ENCODE measurements at regions not wholly inside any gene's neighbourhood (a gene's known extent, or its start where the extent isn't known, plus 50 kb on each side); places are given as distances from the start of the nearest gene placed in this dataset.
"Not testable (repeated sequence)": the region's sequence is repeated elsewhere in the genome, so short reads cannot be mapped to it uniquely, and the experiment has no call there.

DNA sequence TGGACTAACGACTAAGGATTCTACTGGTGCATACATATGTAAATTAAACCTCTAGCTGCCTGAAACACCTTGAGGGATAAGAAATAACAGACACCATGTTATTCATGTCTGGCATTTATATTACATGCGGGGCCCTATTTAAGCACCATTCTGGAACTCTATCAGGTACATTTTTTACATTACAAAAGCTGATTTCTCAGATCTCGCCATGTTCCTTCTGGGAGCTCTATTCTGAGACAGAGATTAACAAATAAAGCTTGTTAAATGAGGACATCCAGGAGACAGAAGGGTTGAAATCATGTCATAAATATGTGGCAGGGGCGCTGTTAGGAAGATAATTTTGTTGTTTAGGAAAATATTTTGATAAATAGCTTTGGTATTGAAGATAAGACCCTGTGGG is 93.4 kb upstream of the SLIT3 start:
- no peak for ATAC-seq (replicated peaks)
- Mint-ChIP-seq H3K27me3 (peaks cover 13 to 17% of the 10 kb centered on the region in 2 donors), H3K4me3 (no peak overlapping the region), H3K9me3 (peaks cover 2 to 6% of the 10 kb centered on the region in 2 donors), H3K27ac (no peak overlapping the region), H3K36me3 (ENCODE audit: insufficient read depth) (no peaks in the 10 kb centered on the region), H3K4me1 (ENCODE audit: low read depth in 2 of 2) (no peaks in the 10 kb centered on the region)
- DNase-seq: no peak

DNA sequence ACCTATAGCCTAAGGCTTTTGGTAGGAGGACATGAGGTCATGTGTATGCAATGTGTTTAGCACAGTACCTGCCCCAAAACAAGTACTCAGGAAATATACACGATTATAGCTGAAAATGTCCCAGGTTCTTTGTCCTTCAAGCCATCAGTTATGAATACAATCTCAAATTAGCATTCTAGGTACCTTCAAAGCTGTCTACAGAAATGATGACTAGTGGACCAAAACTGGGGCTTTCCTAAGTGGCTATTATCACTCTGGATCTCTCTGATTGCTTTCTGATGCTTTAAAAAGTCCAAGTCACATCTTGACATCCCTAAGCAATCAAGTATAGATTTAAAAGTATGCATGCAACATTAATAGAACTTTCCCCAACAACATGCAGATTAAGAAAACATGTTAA is 93.0 kb upstream of the SLIT3 start:
- no peak for DNase-seq
- Mint-ChIP-seq H3K4me1 (ENCODE audit: low read depth in 2 of 2) (no peaks in the 10 kb centered on the region), H3K27me3 (peaks cover 13 to 17% of the 10 kb centered on the region in 2 donors), H3K4me3 (no peak overlapping the region), H3K27ac (no peak overlapping the region), H3K36me3 (ENCODE audit: insufficient read depth) (no peaks in the 10 kb centered on the region), H3K9me3 (peaks cover 2 to 6% of the 10 kb centered on the region in 2 donors)
- ATAC-seq (replicated peaks): no peak

DNA sequence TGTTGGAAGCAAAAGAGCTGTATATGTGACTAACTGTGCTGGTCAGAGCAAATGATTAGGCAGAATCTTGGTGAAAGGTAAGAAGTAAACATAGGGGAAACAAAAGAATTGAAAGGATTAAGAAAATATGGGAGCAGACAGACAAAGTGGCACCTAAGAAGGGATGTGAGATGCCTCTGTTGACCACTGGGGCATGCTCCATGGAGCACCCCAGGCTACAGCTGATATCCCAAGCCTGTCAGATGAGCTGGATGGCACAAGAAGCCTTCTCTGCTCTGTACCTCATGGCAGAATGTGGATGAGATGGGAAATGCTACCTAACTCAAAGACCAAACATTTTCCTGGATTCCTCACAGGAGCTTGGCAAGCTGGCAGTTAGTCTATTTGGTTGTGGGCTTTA is 89.3 kb upstream of the SLIT3 start:
- Mint-ChIP-seq H3K4me1 (ENCODE audit: low read depth in 2 of 2) (no peaks in the 10 kb centered on the region), H3K27ac (no peak overlapping the region), H3K36me3 (ENCODE audit: insufficient read depth) (no peaks in the 10 kb centered on the region), H3K9me3 (no peaks in the 10 kb centered on the region), H3K27me3 (peaks cover 9 to 13% of the 10 kb centered on the region in 2 donors), H3K4me3 (no peak overlapping the region)
- ATAC-seq (replicated peaks): no peak
- no peak for DNase-seq

DNA sequence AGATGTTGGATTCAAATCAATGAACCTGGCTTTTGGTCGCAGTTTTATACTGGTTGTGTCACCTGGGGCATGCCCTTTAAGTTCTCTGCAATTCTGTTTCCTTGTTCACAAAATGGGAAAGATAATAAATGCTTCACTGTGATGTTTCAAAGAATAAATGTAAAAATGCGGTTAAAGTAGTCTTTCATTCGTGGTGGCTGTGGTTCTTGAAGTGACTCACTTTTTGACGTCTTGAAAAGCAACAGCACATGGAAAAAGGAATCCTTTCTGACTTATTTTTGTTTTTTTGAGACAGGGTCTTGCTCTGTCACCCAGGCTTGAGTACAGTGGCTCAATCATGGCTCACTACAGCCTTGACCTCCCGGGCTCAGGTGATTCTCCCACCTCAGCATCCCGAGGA is 88.4 kb upstream of the SLIT3 start:
- ATAC-seq (replicated peaks): no peak
- Mint-ChIP-seq H3K36me3 (ENCODE audit: insufficient read depth) (no peaks in the 10 kb centered on the region), H3K27me3 (peaks cover 9 to 13% of the 10 kb centered on the region in 2 donors), H3K27ac (no peak overlapping the region), H3K4me3 (no peak overlapping the region), H3K4me1 (ENCODE audit: low read depth in 2 of 2) (no peaks in the 10 kb centered on the region), H3K9me3 (no peaks in the 10 kb centered on the region)
- no peak for DNase-seq

DNA sequence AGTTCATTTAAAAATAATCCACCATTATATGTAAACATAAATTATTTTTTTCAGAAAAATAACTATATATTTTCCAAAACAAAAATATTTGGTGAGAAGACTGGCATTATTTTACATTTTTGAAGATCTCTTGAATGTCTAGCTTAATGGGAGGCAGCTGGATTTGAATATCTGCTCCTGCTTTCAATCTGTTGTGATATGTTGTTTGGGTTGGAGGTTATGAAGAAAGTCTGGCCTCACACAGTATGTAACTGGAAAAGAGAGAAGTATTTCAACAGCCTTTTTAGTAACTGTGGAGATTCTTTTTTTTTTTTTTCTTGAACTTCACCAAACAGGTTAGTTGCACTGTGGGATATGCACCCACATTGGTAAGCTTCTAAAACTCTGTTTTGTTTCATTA is 84.7 kb upstream of the SLIT3 start:
- no peak overlapping the region for H3K27ac Mint-ChIP-seq
- H3K4me1 Mint-ChIP-seq (ENCODE audit: low read depth in 2 of 2): no peaks in the 10 kb centered on the region
- H3K4me3 Mint-ChIP-seq: no peak overlapping the region
- DNase-seq: no peak
- H3K36me3 Mint-ChIP-seq (ENCODE audit: insufficient read depth): no peaks in the 10 kb centered on the region
- peaks cover 0 to 1% of the 10 kb centered on the region in 2 donors for H3K9me3 Mint-ChIP-seq
- H3K27me3 Mint-ChIP-seq: peaks cover 0 to 6% of the 10 kb centered on the region in 2 donors
- ATAC-seq (replicated peaks): no peak

DNA sequence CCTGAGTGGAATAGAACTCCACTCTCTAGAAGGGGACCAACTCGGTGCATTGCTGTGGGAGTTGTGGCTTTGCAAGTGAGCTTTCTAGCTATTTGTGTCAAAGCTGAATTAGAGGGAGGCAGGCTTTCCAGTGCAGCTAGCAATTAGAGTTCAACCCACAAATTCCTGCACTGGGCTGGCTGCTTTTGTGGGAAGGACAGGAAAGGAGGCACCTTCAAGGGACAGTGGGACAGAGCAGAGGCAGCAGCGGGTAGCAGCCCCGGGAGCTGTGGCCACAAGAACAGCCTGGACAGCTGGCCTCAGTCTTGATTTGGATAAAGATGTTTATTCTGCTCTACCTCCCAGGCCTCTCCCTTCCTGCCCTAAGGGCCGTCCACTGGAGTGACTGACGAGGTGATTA is 83.7 kb upstream of the SLIT3 start:
- ATAC-seq (replicated peaks) (no peak), DNase-seq (no peak)
- Mint-ChIP-seq H3K4me1 (ENCODE audit: low read depth in 2 of 2) (no peaks in the 10 kb centered on the region), H3K9me3 (peaks cover 0 to 1% of the 10 kb centered on the region in 2 donors), H3K4me3 (no peak overlapping the region), H3K36me3 (ENCODE audit: insufficient read depth) (no peaks in the 10 kb centered on the region), H3K27me3 (peaks cover 0 to 6% of the 10 kb centered on the region in 2 donors), H3K27ac (no peak overlapping the region)

DNA sequence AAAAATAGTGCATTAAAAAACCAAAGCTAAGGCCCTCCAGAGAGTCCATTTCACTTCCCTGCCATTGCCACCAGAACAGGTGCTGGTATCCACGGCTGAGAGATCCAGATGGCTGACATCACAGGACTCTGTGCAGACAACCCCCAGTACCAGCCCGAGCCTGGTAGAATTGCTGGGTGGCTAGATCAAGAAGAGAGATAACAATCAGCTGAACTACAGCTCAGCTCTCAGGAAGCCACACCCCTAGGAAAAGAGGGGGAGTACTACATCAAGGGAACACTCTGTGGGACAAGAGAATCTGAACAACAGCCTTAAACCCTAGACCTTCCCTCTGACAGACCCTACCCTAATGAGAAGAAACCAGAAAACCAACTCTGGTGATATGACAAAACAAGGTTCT is 73.8 kb upstream of the SLIT3 start:
- H3K36me3 Mint-ChIP-seq (ENCODE audit: insufficient read depth): peaks cover 3% of the 10 kb centered on the region
- no peak overlapping the region for H3K4me3 Mint-ChIP-seq
- no peak overlapping the region for H3K27ac Mint-ChIP-seq
- peaks cover 0 to 18% of the 10 kb centered on the region in 2 donors for H3K9me3 Mint-ChIP-seq
- no peak for DNase-seq
- no peak for ATAC-seq (replicated peaks)
- H3K4me1 Mint-ChIP-seq (ENCODE audit: low read depth in 2 of 2): no peaks in the 10 kb centered on the region
- H3K27me3 Mint-ChIP-seq: peaks cover 0 to 27% of the 10 kb centered on the region in 2 donors

DNA sequence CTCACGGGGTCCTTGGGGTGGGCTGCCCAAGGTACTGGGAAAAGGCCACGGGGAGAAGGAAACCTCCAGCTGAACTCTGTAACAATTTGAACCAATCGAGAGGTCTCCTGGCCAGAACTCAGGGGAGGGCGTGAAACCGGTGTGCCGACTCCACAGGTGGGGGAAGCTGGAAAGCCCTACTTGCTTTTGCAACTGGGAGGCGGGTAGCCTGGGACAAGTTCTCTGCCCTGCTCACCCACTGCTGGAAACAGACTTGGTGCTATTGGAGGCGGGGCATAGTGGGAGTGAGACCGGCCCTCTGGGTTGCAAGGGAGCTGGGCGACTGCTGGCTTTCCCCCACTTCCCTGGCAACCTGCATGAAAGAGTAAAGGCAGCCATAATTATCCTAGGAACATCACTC is 73.2 kb upstream of the SLIT3 start:
- Mint-ChIP-seq H3K4me3 (no peak overlapping the region), H3K27me3 (peaks cover 0 to 33% of the 10 kb centered on the region in 2 donors), H3K9me3 (peaks cover 0 to 25% of the 10 kb centered on the region in 2 donors), H3K4me1 (ENCODE audit: low read depth in 2 of 2) (no peaks in the 10 kb centered on the region), H3K27ac (no peak overlapping the region), H3K36me3 (ENCODE audit: insufficient read depth) (peaks cover 3% of the 10 kb centered on the region)
- ATAC-seq (replicated peaks): no peak
- DNase-seq: no peak

DNA sequence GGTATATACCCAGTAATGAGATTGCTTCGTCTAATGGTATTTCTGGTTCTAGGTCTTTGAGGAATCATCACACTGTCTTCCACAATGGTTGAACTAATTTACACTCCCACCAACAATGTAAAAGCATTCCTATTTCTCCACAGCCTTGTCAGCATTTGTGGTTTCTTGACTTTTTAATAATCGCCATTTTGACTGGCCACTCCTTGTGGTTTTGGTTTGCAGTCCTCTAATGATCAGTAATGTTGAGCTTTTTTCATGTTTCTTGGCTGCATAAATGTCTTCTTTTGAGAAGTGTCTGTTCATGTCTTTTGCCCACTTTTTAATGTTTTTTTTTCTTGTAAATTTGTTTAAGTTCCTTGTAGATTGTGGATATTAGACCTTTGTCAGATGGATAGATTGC is 70.9 kb upstream of the SLIT3 start:
- not testable (repeated sequence) for DNase-seq; H3K36me3 Mint-ChIP-seq (ENCODE audit: insufficient read depth); ATAC-seq (replicated peaks); H3K27ac Mint-ChIP-seq; H3K4me3 Mint-ChIP-seq; H3K4me1 Mint-ChIP-seq (ENCODE audit: low read depth in 2 of 2)
- peaks cover 0 to 21% of the 10 kb centered on the region in 2 donors for H3K9me3 Mint-ChIP-seq
- H3K27me3 Mint-ChIP-seq: peaks cover 10 to 29% of the 10 kb centered on the region in 2 donors

DNA sequence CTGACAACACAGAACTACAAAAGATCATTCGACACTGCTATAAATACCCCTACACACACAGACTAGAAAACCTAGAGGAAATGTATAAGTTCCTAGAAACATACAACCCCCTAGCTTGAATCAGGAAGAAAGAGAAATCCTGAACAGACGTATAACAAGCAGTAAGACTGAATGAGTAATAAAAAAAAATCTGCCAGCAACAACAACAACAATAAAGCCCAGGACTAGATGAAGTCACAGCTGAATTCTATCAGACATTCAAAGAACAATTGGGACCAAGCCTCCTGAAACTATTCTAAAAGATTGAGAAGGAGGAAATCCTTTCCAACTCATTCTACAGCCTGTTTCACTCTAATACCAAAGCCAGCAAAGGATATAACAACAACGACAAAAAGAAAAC is 68.2 kb upstream of the SLIT3 start:
- DNase-seq (no peak), ATAC-seq (replicated peaks) (no peak)
- Mint-ChIP-seq H3K4me1 (ENCODE audit: low read depth in 2 of 2) (no peaks in the 10 kb centered on the region), H3K9me3 (peaks cover 0 to 14% of the 10 kb centered on the region in 2 donors), H3K27ac (no peak overlapping the region), H3K27me3 (peaks cover 20 to 41% of the 10 kb centered on the region in 2 donors), H3K4me3 (no peak overlapping the region), H3K36me3 (ENCODE audit: insufficient read depth) (peaks cover 3% of the 10 kb centered on the region)

DNA sequence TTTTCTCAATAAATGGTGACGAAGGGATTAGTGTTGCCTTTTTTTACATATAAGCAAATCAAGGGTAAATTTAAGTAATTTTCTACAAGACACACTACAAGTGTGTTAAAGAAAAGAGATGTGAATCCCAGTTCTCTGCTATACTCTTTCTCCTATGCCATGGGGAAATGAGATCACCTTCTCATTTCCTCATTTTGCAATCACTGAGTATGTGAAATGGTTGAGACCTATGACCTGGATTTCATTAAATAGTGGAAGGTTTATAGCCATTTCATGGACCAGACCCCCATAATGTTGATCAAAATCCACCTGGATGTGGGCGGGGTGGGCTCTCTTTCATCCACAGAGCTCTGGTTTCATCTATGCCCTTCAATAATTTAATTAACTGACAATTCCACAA is 66.9 kb upstream of the SLIT3 start:
- H3K27ac Mint-ChIP-seq: no peak overlapping the region
- peaks cover 0 to 14% of the 10 kb centered on the region in 2 donors for H3K9me3 Mint-ChIP-seq
- peaks cover 3% of the 10 kb centered on the region for H3K36me3 Mint-ChIP-seq (ENCODE audit: insufficient read depth)
- H3K4me3 Mint-ChIP-seq: no peak overlapping the region
- ATAC-seq (replicated peaks): no peak
- no peaks in the 10 kb centered on the region for H3K4me1 Mint-ChIP-seq (ENCODE audit: low read depth in 2 of 2)
- DNase-seq: no peak
- peaks cover 20 to 33% of the 10 kb centered on the region in 2 donors for H3K27me3 Mint-ChIP-seq

DNA sequence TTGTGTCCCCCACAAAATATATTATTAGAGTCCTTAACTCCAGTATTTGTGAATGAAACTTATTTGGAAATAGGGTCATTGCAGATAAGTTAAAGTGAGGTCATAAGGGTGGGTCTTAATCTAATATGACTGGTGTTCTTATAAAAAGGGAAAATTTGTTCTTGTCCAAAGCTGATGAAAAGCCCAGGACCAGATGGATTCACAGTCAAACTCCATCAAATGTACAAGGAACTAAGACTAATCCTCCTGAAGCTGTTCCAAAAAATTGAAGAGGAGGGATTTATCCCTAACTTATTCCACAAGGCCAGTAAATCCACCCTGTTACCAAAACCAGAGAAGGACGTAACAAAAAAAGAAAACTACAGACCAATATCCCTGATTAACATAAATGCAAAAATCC is 56.4 kb upstream of the SLIT3 start:
- DNase-seq (no peak), ATAC-seq (replicated peaks) (no peak)
- Mint-ChIP-seq H3K36me3 (ENCODE audit: insufficient read depth) (no peaks in the 10 kb centered on the region), H3K4me3 (no peak overlapping the region), H3K4me1 (ENCODE audit: low read depth in 2 of 2) (no peaks in the 10 kb centered on the region), H3K27ac (no peak overlapping the region), H3K27me3 (peaks cover 19 to 30% of the 10 kb centered on the region in 2 donors), H3K9me3 (no peaks in the 10 kb centered on the region)

DNA sequence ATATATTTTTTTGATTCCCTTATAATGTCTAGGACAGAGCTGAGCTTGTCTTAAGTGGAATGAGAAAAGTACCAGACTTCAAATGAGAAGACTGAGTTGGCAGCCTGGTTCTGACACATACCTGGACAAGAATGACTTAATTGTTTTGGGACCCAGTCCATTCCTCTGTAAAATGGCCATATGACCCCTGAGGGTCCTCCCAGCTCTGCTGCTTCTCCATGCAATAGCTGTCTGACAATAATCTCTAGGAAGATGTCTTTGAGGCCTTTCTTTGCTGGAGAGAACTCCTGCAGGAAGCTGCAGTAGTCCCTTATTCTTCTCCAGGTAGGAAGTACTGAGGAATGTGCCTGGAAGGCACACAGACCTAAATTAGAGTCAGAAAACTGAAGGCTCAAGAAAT is 55.9 kb upstream of the SLIT3 start:
- no peak overlapping the region for H3K27ac Mint-ChIP-seq
- H3K4me3 Mint-ChIP-seq: no peak overlapping the region
- DNase-seq (no peak), ATAC-seq (replicated peaks) (no peak)
- H3K9me3 Mint-ChIP-seq: no peaks in the 10 kb centered on the region
- H3K27me3 Mint-ChIP-seq: peaks cover 19 to 30% of the 10 kb centered on the region in 2 donors
- H3K36me3 Mint-ChIP-seq (ENCODE audit: insufficient read depth): no peaks in the 10 kb centered on the region
- H3K4me1 Mint-ChIP-seq (ENCODE audit: low read depth in 2 of 2): no peaks in the 10 kb centered on the region

DNA sequence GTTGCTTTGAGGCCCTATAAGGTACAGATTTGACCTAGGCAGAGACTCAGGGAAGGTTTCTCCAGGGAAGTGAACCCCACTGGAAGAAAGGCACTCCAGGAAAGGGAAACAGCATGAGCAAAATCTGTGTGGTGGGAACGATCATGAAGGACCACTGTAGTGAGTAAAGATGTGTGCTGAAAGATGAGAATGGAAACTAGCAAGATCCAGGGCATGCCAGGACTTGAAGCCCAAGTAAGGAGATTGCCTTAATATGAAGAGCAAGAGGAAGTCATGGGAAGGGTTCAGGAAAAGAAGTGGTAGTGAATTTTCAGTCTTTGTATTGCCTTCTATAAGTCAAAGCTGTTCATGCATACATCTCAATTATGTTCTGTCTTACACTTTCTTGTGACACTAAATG is 55.2 kb upstream of the SLIT3 start:
- Mint-ChIP-seq H3K27me3 (peaks cover 19 to 30% of the 10 kb centered on the region in 2 donors), H3K27ac (no peak overlapping the region), H3K9me3 (no peaks in the 10 kb centered on the region), H3K36me3 (ENCODE audit: insufficient read depth) (no peaks in the 10 kb centered on the region), H3K4me1 (ENCODE audit: low read depth in 2 of 2) (no peaks in the 10 kb centered on the region), H3K4me3 (no peak overlapping the region)
- ATAC-seq (replicated peaks) (no peak), DNase-seq (no peak)

DNA sequence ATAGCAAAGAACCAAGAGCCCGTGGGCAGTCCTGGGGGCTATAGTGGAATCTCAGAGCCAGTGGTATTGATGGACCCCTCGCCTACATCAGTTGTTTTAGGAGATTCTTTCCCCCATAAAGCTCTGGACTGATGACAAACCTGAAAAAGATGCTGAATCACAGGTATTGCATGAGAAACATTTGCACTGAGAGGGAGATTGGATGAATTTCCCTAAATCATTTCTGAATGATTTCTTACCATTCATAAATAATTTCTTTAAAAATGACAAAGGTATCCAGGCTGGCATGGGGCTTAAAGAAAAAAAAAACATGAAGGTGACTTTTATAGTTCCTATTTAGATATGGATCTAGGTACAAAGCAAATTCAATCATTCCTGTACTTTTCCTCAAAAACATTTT is 54.0 kb upstream of the SLIT3 start:
- Mint-ChIP-seq H3K27ac (no peak overlapping the region), H3K4me1 (ENCODE audit: low read depth in 2 of 2) (no peaks in the 10 kb centered on the region), H3K4me3 (no peak overlapping the region), H3K36me3 (ENCODE audit: insufficient read depth) (no peaks in the 10 kb centered on the region), H3K9me3 (no peaks in the 10 kb centered on the region), H3K27me3 (peaks cover 22 to 36% of the 10 kb centered on the region in 2 donors)
- DNase-seq (no peak), ATAC-seq (replicated peaks) (no peak)
